Panc1 (cell line): ENCODE measurements at regions not wholly inside any gene's neighbourhood (a gene's known extent, or its start where the extent isn't known, plus 50 kb on each side); places are given as distances from the start of the nearest gene placed in this dataset.

Experiments used
- ATAC-seq: fragments of 200-7000 bp; cut with Tn5 transposase; 2 replicates; pipeline ENCODE4 v1.9.1; 2020; ENCODE audit warnings: mild to moderate bottlenecking, moderate library complexity
- BruUV-seq: library from RNA; stranded (reverse); fragments of 400-500 nt; replicated peaks from 2 replicates; lab custom pipeline; 2021; lab: Mats Ljungman, UMichigan
- CTCF ChIA-PET: fragments of 300-600 bp; sonication (Branson Sonifier 250); formaldehyde crosslinking; loops from one replicate; lab custom pipeline; 2022; ENCODE audit warnings: antibody characterized with exemption; lab: Charles Lee
- POLR2A ChIA-PET: fragments of 300-600 bp; sonication (Branson Sonifier 250); formaldehyde crosslinking; loops from one replicate; lab custom pipeline; 2022; ENCODE audit warnings: antibody characterized with exemption; lab: Charles Lee
- DNase-seq: peaks from one replicate; pipeline ENCODE4 v3.0.0-alpha.2; 2010; ENCODE audit warnings: low read depth, low spot score
- H3K27ac ChIP-seq: 2 replicates; pipeline ENCODE4 v1.5.1; 2011; ENCODE audit warnings: mild to moderate bottlenecking, low read length, inconsistent platforms
- H3K27me3 ChIP-seq: fragments of 200-500 bp; sonication (Bioruptor generic); 2 replicates; pipeline ENCODE4 v1.6.0; 2014; ENCODE audit warnings: low read length, inconsistent platforms; ENCODE audit not compliant: control insufficient read depth, insufficient read depth
- H3K36me3 ChIP-seq: fragments of 200-500 bp; sonication (Bioruptor generic); 2 replicates; pipeline ENCODE4 v1.5.1; 2014; ENCODE audit warnings: inconsistent platforms, mild to moderate bottlenecking, low read length, moderate library complexity; ENCODE audit not compliant: control insufficient read depth, insufficient read depth
- H3K4me1 ChIP-seq: 2 replicates; pipeline ENCODE4 v1.5.1; 2011; ENCODE audit warnings: inconsistent platforms, mild to moderate bottlenecking, low read length, moderate library complexity; ENCODE audit not compliant: control insufficient read depth, insufficient read depth
- H3K4me3 ChIP-seq, 2 experiments: 2 replicates each; pipeline ENCODE4 v1.5.1; 2011 to 2012; ENCODE audit warnings: low read depth in 2 of 2, low read length in 2 of 2, mild to moderate bottlenecking in 2 of 2, inconsistent platforms in 1 of 2, moderate library complexity in 1 of 2
- H3K9me3 ChIP-seq: fragments of 200-500 bp; sonication (Bioruptor generic); 2 replicates; pipeline ENCODE4 v1.5.1; 2014; ENCODE audit warnings: low read depth, mild to moderate bottlenecking, inconsistent platforms, low read length, moderate library complexity; ENCODE audit not compliant: control insufficient read depth, insufficient read depth
- CTCF ChIP-seq: fragments of 450-650 bp; IDR thresholded peaks from 2 replicates; pipeline ENCODE4 v1.5.1; 2017; ENCODE audit warnings: mild to moderate bottlenecking
- POLR2AphosphoS5 ChIP-seq: IDR thresholded peaks from 2 replicates; pipeline ENCODE4 v1.6.1; 2012; ENCODE audit warnings: mild to moderate bottlenecking, low read depth, low read length, moderate library complexity
- SIN3A ChIP-seq: IDR thresholded peaks from 2 replicates; pipeline ENCODE4 v1.6.1; 2012; ENCODE audit warnings: low read depth, mild to moderate bottlenecking, low read length, moderate library complexity, borderline replicate concordance; ENCODE audit not compliant: insufficient read depth
- TCF7L2 ChIP-seq: IDR thresholded peaks from 2 replicates; pipeline ENCODE4 v1.6.1; 2011; ENCODE audit warnings: mild to moderate bottlenecking, low read depth, low read length, inconsistent platforms
- in situ Hi-C: cut with HindIII; loops from 2 replicates; pipeline ENCODE4 v1.10.0; 2016; ENCODE audit warnings: low sequenced_read_pairs, low pct_unique_long_range_greater_than_20kb
- intact Hi-C: fragments of 100-400 bp; cut with micrococcal nuclease; formaldehyde crosslinking; loops from one replicate; pipeline ENCODE4 v1.10.0; 2022; ENCODE audit not compliant: unreplicated experiment
- TF ChIP-seq, protein P1 (sequence below), 2 experiments: IDR thresholded peaks; 2 replicates each; pipeline ENCODE4 v1.6.1; 2011 to 2012; ENCODE audit warnings: low read depth in 2 of 2, control low read depth in 1 of 2, low read length in 1 of 2, mild to moderate bottlenecking in 1 of 2, moderate library complexity in 1 of 2; ENCODE audit not compliant: insufficient read depth in 1 of 2

DNA sequence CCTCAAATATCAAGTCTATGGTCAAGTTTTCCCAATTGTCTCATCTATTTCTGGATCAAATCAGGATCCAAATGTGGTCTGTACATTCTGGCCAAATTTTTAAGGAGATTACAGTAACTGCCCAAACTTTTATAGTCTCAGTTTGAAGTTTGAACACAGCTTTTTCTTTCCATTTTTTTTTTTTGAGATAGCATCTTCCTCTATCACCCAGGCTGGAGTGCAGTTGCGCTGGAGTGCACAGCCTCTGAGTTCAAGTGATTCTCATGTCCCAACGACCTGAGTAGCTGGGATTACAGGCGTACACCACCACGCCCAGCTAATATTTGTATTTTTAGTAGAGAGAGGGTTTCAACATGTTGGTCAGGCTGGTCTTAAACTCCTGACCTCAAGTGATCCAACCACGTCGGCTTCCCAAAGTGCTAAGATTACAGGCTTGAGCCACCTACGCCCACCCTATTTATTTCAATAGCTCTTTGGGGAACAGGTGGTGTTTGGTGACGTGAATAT is 84.9 kb upstream of the CARMIL1 start:
- DNase-seq (no peak), ATAC-seq (no peak)
- no peak overlapping the region for H3K4me3 ChIP-seq
- POLR2A ChIA-PET = no interaction called here
- no peaks in the 10 kb centered on the region for H3K36me3 ChIP-seq
- no peaks in the 10 kb centered on the region for H3K9me3 ChIP-seq
- BruUV-seq = no TSS peak
- no peaks in the 10 kb centered on the region for H3K27me3 ChIP-seq
- CTCF ChIA-PET = no interaction called here
- H3K27ac ChIP-seq = no peak overlapping the region
- intact Hi-C loops (no loop called here), in situ Hi-C loops (no loop called here)
- no peak for TF ChIP-seq POLR2AphosphoS5
- no peak for TF ChIP-seq TCF7L2
- no peak for TF ChIP-seq CTCF
- TF ChIP-seq, protein P1, sequence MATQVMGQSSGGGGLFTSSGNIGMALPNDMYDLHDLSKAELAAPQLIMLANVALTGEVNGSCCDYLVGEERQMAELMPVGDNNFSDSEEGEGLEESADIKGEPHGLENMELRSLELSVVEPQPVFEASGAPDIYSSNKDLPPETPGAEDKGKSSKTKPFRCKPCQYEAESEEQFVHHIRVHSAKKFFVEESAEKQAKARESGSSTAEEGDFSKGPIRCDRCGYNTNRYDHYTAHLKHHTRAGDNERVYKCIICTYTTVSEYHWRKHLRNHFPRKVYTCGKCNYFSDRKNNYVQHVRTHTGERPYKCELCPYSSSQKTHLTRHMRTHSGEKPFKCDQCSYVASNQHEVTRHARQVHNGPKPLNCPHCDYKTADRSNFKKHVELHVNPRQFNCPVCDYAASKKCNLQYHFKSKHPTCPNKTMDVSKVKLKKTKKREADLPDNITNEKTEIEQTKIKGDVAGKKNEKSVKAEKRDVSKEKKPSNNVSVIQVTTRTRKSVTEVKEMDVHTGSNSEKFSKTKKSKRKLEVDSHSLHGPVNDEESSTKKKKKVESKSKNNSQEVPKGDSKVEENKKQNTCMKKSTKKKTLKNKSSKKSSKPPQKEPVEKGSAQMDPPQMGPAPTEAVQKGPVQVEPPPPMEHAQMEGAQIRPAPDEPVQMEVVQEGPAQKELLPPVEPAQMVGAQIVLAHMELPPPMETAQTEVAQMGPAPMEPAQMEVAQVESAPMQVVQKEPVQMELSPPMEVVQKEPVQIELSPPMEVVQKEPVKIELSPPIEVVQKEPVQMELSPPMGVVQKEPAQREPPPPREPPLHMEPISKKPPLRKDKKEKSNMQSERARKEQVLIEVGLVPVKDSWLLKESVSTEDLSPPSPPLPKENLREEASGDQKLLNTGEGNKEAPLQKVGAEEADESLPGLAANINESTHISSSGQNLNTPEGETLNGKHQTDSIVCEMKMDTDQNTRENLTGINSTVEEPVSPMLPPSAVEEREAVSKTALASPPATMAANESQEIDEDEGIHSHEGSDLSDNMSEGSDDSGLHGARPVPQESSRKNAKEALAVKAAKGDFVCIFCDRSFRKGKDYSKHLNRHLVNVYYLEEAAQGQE (IDR thresholded peaks at IDR 0.05; ENCODE audit: insufficient read depth in 1 of 2, low read depth in 2 of 2, low read length in 1 of 2) = no peak
- TF ChIP-seq SIN3A = no peak
- H3K4me1 ChIP-seq = no peaks in the 10 kb centered on the region

- Histone ChIP-seq H3K4me3 (no peak overlapping the region), H3K4me1 (no peaks in the 10 kb centered on the region), H3K9me3 (no peaks in the 10 kb centered on the region), H3K27me3 (no peaks in the 10 kb centered on the region), H3K36me3 (no peaks in the 10 kb centered on the region), H3K27ac (no peak overlapping the region)
- in situ Hi-C loops = no loop called here
- TF ChIP-seq SIN3A (no peak), CTCF (no peak), POLR2AphosphoS5 (no peak), TCF7L2 (no peak)
- TF ChIP-seq, protein P1 (IDR thresholded peaks at IDR 0.05; ENCODE audit: insufficient read depth in 1 of 2, low read depth in 2 of 2, low read length in 1 of 2) = no peak
- ATAC-seq (no peak), DNase-seq (no peak)
- BruUV-seq = no TSS peak
- intact Hi-C loops = no loop called here
- ChIA-PET CTCF (no interaction called here), POLR2A (no interaction called here)
These were observed 82.7 kb upstream of the CARMIL1 start for GRCh38 chr6:25196464-25196863.
